ENCODE measurements at regions not wholly inside any gene's neighbourhood (a gene's known extent, or its start where the extent isn't known, plus 50 kb on each side); places are given as distances from the start of the nearest gene placed in this dataset.

- Histone ChIP-seq H3K9me3 (replicated peaks in 1 of 11) (peaks cover 14 to 86% (median 66%) of the 10 kb centered on the region in 11 experiments; a peak in 21 of 22 replicates), H3K4me1 (peaks cover 6 to 50% (median 26%) of the 10 kb centered on the region in 10 experiments), H4K20me1 (no peaks in the 10 kb centered on the region), H3K4me3 (peak overlapping the region in 1 of 10 experiments; percentile 21; a peak in 1 of 20 replicates), H3K27me3 (no peaks in the 10 kb centered on the region), H3K9ac (no peak overlapping the region), H3K27ac (no peak overlapping the region), H3K4me2 (peak overlapping the region; percentile 2 to 58 (median 42); a peak in 16 of 22 replicates), H3K36me3 (peaks cover 0 to 29% (median 0%) of the 10 kb centered on the region in 11 experiments; a peak in 8 of 22 replicates)
- TF ChIP-seq Cebpa-rat (IDR thresholded peaks at IDR 0.05), result no peak
Observed at GRCh38 chr3:76367281-76367680, 581.9 kb upstream of the ZNF717 start.

GRCh38 chr3:76369170-76369569, 583.8 kb upstream of the ZNF717 start:
- TF ChIP-seq Cebpa-rat (IDR thresholded peaks at IDR 0.05), result no peak
- Histone ChIP-seq H3K27me3 (no peaks in the 10 kb centered on the region), H3K4me2 (peak overlapping the region in 3 of 11 experiments; percentile 2 to 71 (median 65); a peak in 5 of 22 replicates), H3K9me3 (replicated peaks in 1 of 11) (peaks cover 18 to 86% (median 66%) of the 10 kb centered on the region in 11 experiments; a peak in 21 of 22 replicates), H4K20me1 (no peaks in the 10 kb centered on the region), H3K36me3 (peaks cover 0 to 44% (median 0%) of the 10 kb centered on the region in 11 experiments; a peak in 8 of 22 replicates), H3K27ac (peak overlapping the region in 1 of 11 experiments; percentile 8; a peak in 1 of 22 replicates), H3K9ac (no peak overlapping the region), H3K4me1 (peaks cover 6 to 69% (median 35%) of the 10 kb centered on the region in 10 experiments), H3K4me3 (peak overlapping the region in 1 of 10 experiments; percentile 8; a peak in 2 of 20 replicates)

DNA sequence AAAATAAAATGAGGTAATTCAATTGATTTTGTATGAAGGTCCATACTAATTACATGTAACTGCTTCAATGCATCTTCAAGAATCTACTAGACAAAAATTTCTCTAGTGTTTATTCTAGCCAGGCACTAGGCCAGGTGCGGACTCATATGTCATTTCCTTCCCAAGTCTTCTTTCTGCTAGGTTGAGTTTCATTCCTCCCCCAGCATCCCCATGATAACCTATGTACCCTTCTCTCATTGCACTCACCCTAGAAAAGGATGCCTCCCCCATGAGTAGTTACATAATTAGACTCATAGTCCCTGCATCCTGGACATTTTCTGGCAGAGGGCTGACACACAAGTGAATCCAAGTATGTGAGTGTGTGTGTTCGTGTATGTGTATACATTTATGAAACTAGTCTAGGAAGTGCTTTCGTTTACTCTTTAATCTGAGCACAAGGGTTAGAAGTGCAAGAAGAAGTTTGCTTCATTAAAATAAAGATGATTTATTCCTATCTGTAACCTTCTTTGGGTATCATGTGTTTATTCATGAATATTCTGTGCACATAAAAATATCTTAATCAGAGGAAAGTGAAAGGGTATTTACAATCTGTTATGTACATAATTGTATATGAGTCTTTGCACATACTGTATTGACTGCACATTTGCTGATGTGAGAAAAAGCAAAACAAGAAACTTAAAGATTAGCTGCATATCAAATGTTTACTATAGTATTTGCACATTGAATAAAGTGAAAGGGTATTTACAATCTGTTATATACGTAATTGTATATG, 585.6 kb upstream of the ZNF717 start:
- no peak for TF ChIP-seq Cebpa-rat (IDR thresholded peaks at IDR 0.05)
- Histone ChIP-seq H3K27ac (peak overlapping the region in 3 of 11 experiments; percentile 2 to 18 (median 11); a peak in 3 of 22 replicates), H3K9ac (no peak overlapping the region; a peak in 2 of 22 replicates), H3K9me3 (replicated peaks in 1 of 11) (peaks cover 14 to 82% (median 62%) of the 10 kb centered on the region in 11 experiments; a peak in 20 of 22 replicates), H3K27me3 (no peaks in the 10 kb centered on the region), H3K4me3 (peak overlapping the region in 3 of 10 experiments; percentile 6 to 46 (median 40); a peak in 4 of 20 replicates), H3K4me2 (peak overlapping the region in 6 of 11 experiments; percentile 36 to 71 (median 62); a peak in 14 of 22 replicates), H4K20me1 (no peaks in the 10 kb centered on the region), H3K4me1 (peaks cover 6 to 86% (median 36%) of the 10 kb centered on the region in 10 experiments), H3K36me3 (peaks cover 0 to 32% (median 0%) of the 10 kb centered on the region in 11 experiments; a peak in 7 of 22 replicates)

GRCh38 chr3:76372497-76372896, 587.1 kb upstream of the ZNF717 start:
- Histone ChIP-seq H3K9me3 (replicated peaks in 1 of 11) (peaks cover 12 to 78% (median 56%) of the 10 kb centered on the region in 11 experiments; a peak in 19 of 22 replicates), H4K20me1 (no peaks in the 10 kb centered on the region), H3K4me3 (peak overlapping the region in 3 of 10 experiments; percentile 4 to 40 (median 13); a peak in 3 of 20 replicates), H3K27ac (0 out of 22 replicates have a peak overlapping the region, but pooled peaks of 1 of the 11 experiments have one; percentile 51), H3K36me3 (peaks cover 0 to 32% (median 0%) of the 10 kb centered on the region in 11 experiments; a peak in 6 of 22 replicates), H3K27me3 (no peaks in the 10 kb centered on the region), H3K9ac (no peak overlapping the region), H3K4me1 (peaks cover 1 to 95% (median 45%) of the 10 kb centered on the region in 10 experiments; a peak in 18 of 20 replicates), H3K4me2 (peak overlapping the region in 5 of 11 experiments; percentile 1 to 71 (median 20); a peak in 7 of 22 replicates)
- TF ChIP-seq Cebpa-rat (IDR thresholded peaks at IDR 0.05), result no peak

GRCh38 chr3:76377074-76377473, 591.7 kb upstream of the ZNF717 start:
- H3K27ac ChIP-seq, result peak overlapping the region in 7 of 11 experiments; percentile 12 to 66 (median 58); a peak in 10 of 22 replicates
- H3K4me1 ChIP-seq, result peaks cover 0 to 100% (median 54%) of the 10 kb centered on the region in 10 experiments; a peak in 16 of 20 replicates
- H3K9ac ChIP-seq, result peak overlapping the region in 4 of 11 experiments; percentile 19 to 40 (median 28); a peak in 5 of 22 replicates
- peaks cover 16 to 57% (median 34%) of the 10 kb centered on the region in 11 experiments; a peak in 20 of 22 replicates for H3K9me3 ChIP-seq (replicated peaks in 1 of 11)
- H4K20me1 ChIP-seq, result no peaks in the 10 kb centered on the region
- H3K27me3 ChIP-seq, result no peaks in the 10 kb centered on the region
- H3K4me3 ChIP-seq, result peak overlapping the region in 3 of 10 experiments; percentile 6 to 28 (median 17); a peak in 3 of 20 replicates
- TF ChIP-seq Cebpa-rat (IDR thresholded peaks at IDR 0.05), result no peak
- H3K36me3 ChIP-seq, result peaks cover 0 to 22% (median 4%) of the 10 kb centered on the region in 11 experiments; a peak in 6 of 22 replicates
- peak overlapping the region in 9 of 11 experiments; percentile 2 to 72 (median 60); a peak in 17 of 22 replicates for H3K4me2 ChIP-seq

DNA sequence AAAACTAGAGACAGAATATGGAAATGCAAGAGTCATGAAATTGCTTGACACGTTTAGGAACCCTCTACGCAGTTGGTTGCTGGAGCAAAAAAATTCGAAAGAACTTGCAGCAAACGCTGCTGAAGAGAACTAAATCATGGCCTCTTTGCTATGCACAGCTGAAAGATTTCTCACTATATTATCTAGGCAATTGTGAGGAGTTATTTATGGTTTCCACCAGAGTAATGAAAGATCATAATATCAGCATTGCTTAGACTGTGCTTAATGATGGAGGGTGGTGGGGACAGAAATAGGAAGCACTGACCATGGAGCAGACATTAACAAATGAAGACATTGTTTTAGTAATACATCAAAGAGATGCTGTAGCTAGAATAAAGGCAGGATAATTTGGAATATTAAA, 593.4 kb upstream of the ZNF717 start:
- H3K4me2 ChIP-seq, result peak overlapping the region in 8 of 11 experiments; percentile 7 to 72 (median 61); a peak in 12 of 22 replicates
- H4K20me1 ChIP-seq, result no peaks in the 10 kb centered on the region
- peak overlapping the region in 7 of 11 experiments; percentile 1 to 66 (median 58); a peak in 12 of 22 replicates for H3K27ac ChIP-seq
- H3K27me3 ChIP-seq, result no peaks in the 10 kb centered on the region
- H3K9ac ChIP-seq, result peak overlapping the region in 2 of 11 experiments; percentile 0 to 28; a peak in 1 of 22 replicates
- peaks cover 8 to 40% (median 26%) of the 10 kb centered on the region in 11 experiments; a peak in 20 of 22 replicates for H3K9me3 ChIP-seq (replicated peaks in 1 of 11)
- 0 out of 20 replicates have a peak overlapping the region, but pooled peaks of 1 of the 10 experiments have one; percentile 3 for H3K4me3 ChIP-seq
- H3K36me3 ChIP-seq, result peaks cover 0 to 9% (median 0%) of the 10 kb centered on the region in 11 experiments; a peak in 4 of 22 replicates
- H3K4me1 ChIP-seq, result peaks cover 12 to 99% (median 62%) of the 10 kb centered on the region in 10 experiments
- TF ChIP-seq Cebpa-rat (IDR thresholded peaks at IDR 0.05), result no peak

- Histone ChIP-seq H4K20me1 (no peaks in the 10 kb centered on the region), H3K27me3 (no peaks in the 10 kb centered on the region), H3K4me1 (peaks cover 19 to 74% (median 48%) of the 10 kb centered on the region in 10 experiments), H3K4me3 (peak overlapping the region in 6 of 10 experiments; percentile 4 to 29 (median 12); a peak in 6 of 20 replicates), H3K9ac (peak overlapping the region; percentile 1 to 73 (median 62); a peak in 16 of 22 replicates), H3K27ac (peak overlapping the region; percentile 28 to 85 (median 79); a peak in 19 of 22 replicates), H3K9me3 (replicated peaks in 1 of 11) (peaks cover 32 to 54% (median 42%) of the 10 kb centered on the region in 11 experiments), H3K36me3 (peaks cover 0 to 24% (median 5%) of the 10 kb centered on the region in 11 experiments; a peak in 9 of 22 replicates), H3K4me2 (peak overlapping the region; percentile 54 to 81 (median 71))
- no peak for TF ChIP-seq Cebpa-rat (IDR thresholded peaks at IDR 0.05)
Observed at GRCh38 chr3:76383781-76384180, 598.4 kb upstream of the ZNF717 start.

- H3K4me2 ChIP-seq, result peak overlapping the region in 4 of 11 experiments; percentile 6 to 16 (median 10); a peak in 5 of 22 replicates
- no peak overlapping the region for H3K9ac ChIP-seq
Observed at GRCh38 chr3:76387000-76387399, 601.7 kb upstream of the ZNF717 start.

More at GRCh38 chr3:76387000-76387399, 601.7 kb upstream of the ZNF717 start:
- peaks cover 18 to 44% (median 31%) of the 10 kb centered on the region in 10 experiments for H3K4me1 ChIP-seq
- no peaks in the 10 kb centered on the region for H3K27me3 ChIP-seq
- H3K9me3 ChIP-seq (replicated peaks in 1 of 11), result peaks cover 41 to 70% (median 64%) of the 10 kb centered on the region in 11 experiments
- no peaks in the 10 kb centered on the region for H4K20me1 ChIP-seq
- H3K36me3 ChIP-seq, result peaks cover 0 to 45% (median 5%) of the 10 kb centered on the region in 11 experiments; a peak in 10 of 22 replicates
- peak overlapping the region in 5 of 10 experiments; percentile 16 to 48 (median 37); a peak in 9 of 20 replicates for H3K4me3 ChIP-seq
- no peak for TF ChIP-seq Cebpa-rat (IDR thresholded peaks at IDR 0.05)
- peak overlapping the region in 3 of 11 experiments; percentile 17 to 48 (median 37); a peak in 4 of 22 replicates for H3K27ac ChIP-seq

Data from BLaER1 treated with 17β-estradiol and CSF1 and Interleukin-3, amounts not matched to agents 10 nM and 100 nM (cell line).